Skeletal muscle satellite cell (primary cell): ENCODE measurements at regions not wholly inside any gene's neighbourhood (a gene's known extent, or its start where the extent isn't known, plus 50 kb on each side); places are given as distances from the start of the nearest gene placed in this dataset.

Experiments used
- H3K27me3 ChIP-seq: 2 replicates; pipeline ENCODE4 v1.7.0; 2013; ENCODE audit warnings: low read length; ENCODE audit not compliant: control insufficient read depth, insufficient read depth
- H3K36me3 ChIP-seq: 2 replicates; pipeline ENCODE4 v1.7.0; 2013; ENCODE audit warnings: mild to moderate bottlenecking, control low read depth, low read length; ENCODE audit not compliant: insufficient read depth
- H3K4me1 ChIP-seq: 2 replicates; pipeline ENCODE4 v1.7.0; 2013; ENCODE audit warnings: low read length; ENCODE audit not compliant: control insufficient read depth, insufficient read depth
- H3K4me2 ChIP-seq: 2 replicates; pipeline ENCODE4 v1.7.0; 2013; ENCODE audit warnings: mild to moderate bottlenecking, low read length
- H3K4me3 ChIP-seq: 2 replicates; pipeline ENCODE4 v1.7.0; 2013; ENCODE audit warnings: low read length
- H3K9ac ChIP-seq: 2 replicates; pipeline ENCODE4 v1.7.0; 2013; ENCODE audit warnings: mild to moderate bottlenecking, low read depth, low read length, moderate library complexity
- H3K9me3 ChIP-seq: replicated peaks from 2 replicates; pipeline ENCODE4 v1.7.0; 2013; ENCODE audit warnings: mild to moderate bottlenecking, control low read depth, low read length

DNA sequence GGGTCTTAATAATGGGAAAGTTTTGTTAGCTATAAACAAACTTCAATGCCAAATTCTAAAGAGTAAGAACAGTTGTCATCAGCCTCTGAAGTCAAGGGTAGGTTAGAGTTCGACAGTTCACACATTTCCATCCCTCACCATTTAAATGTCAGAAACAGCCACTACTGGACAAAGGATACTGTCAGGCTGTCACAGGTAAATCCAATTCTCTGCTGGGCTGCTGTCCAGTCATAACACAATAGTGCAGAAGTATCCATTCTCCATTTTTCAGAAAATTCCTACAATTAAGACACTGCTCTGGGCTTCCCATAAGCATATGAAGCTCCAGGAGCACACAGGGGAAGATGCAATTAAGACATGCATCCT is 221.4 kb downstream of the RPS29 start:
- Histone ChIP-seq H3K4me3 (no peak overlapping the region), H3K36me3 (no peaks in the 10 kb centered on the region), H3K9ac (no peak overlapping the region), H3K9me3 (no peaks in the 10 kb centered on the region), H3K4me1 (no peaks in the 10 kb centered on the region), H3K4me2 (no peak overlapping the region), H3K27me3 (no peaks in the 10 kb centered on the region)

DNA sequence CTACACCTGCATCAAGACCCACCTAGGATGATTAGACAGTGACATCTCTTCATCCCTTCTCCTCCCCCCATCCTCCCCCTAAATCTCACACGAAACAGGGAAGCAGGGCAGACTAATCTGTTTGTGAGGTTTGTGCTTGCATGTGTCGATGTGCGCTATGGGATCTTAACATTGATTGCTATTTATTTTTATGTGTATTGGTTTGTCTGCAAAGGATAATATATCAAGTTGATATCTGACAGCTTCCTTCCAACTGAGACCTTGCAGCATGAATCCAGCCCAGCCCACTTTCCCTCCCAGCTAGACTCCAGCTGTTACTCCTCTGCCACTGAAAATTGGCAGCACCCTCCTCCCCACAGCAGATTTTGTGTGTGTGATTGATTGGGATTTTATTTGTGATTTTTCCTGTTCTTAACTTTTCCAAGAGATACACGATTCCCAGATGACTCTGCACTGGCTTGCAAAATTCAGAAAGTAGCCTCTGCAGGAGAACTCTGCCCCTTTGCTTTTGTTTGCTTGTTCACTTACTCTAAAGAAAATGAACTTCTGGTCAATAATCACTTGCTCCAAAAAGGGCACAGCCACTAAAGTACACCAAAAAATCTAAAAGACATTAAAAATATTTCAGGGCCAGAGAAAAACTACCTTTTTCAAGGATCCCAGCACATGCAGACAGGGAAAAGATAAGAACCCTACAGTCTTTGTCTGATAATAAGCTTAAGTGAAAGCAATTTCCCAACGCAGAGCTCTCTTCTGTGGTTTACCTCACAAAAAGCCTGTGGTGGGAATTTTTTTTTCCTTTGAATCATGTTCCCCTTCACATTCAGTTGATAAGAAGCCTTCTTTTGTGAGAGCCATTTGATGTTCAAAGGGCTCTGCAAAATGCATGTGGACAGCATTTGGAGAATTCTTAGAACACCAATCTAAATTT is 222.1 kb downstream of the RPS29 start:
- Histone ChIP-seq H3K9ac (no peak overlapping the region), H3K4me2 (no peak overlapping the region), H3K9me3 (no peaks in the 10 kb centered on the region), H3K27me3 (no peaks in the 10 kb centered on the region), H3K36me3 (no peaks in the 10 kb centered on the region), H3K4me1 (no peaks in the 10 kb centered on the region), H3K4me3 (no peak overlapping the region)

DNA sequence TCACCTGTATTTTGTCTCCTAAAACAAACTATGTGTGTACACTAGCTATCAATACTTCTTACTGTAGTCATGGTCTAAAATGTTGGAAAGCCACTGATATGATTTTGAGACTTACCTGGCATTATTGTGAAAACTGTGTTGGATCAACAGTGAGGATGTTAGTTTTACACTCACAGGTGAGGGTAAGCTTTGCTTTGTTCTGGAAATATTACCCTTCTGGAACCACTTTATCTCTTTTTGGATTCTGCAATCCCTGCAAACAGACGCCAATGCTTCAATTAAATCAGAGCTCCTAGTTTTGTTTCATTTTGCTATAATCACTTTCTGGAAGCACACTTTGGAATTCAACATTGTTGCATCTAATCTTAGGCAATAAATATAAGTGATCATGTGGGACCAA is 223.3 kb downstream of the RPS29 start:
- Histone ChIP-seq H3K4me1 (no peaks in the 10 kb centered on the region), H3K4me2 (no peak overlapping the region), H3K9ac (no peak overlapping the region), H3K27me3 (no peaks in the 10 kb centered on the region), H3K36me3 (no peaks in the 10 kb centered on the region), H3K4me3 (no peak overlapping the region), H3K9me3 (no peaks in the 10 kb centered on the region)

DNA sequence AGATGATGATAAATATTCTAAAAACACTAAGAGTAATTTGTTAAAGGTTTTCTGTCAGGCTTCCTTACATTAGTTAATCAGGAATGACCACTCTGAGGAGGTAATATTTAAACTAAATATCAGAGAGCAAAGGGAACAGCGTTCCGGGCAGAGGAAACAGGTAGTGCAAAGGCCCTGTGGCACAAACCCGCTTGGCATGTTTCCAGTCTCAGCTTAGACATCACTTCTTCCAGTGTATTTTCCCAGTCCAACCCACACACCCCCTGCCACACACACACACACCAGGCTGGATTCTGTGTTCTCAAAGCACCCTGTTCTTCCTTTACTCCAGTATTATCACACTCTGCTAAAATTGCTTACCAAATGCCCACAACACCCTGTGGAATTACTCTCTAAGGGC is 247.1 kb downstream of the RPS29 start:
- H3K36me3 ChIP-seq = no peaks in the 10 kb centered on the region
- H3K4me1 ChIP-seq = no peaks in the 10 kb centered on the region
- H3K4me3 ChIP-seq = no peak overlapping the region
- H3K9me3 ChIP-seq = no peaks in the 10 kb centered on the region
- H3K27me3 ChIP-seq = no peaks in the 10 kb centered on the region
- no peak overlapping the region for H3K4me2 ChIP-seq
- H3K9ac ChIP-seq = no peak overlapping the region

DNA sequence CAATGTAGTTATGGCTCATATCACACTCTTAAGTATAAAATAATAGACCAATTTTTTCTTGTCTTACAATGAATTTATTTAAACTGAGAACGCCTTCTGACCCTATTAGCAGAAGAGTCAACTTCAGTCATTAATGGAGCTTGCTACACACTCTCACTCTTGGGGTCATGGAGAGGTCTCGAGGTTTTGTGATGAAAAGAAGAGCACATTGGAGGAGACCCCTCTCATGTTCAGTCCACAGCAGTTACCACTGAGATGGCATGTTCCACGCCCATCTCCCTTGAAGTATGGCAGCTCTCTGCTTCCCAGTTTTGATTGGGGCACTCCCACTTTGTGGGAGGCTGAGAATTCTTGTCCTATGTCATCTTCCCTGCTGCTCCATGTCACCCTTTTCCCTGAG is 266.4 kb downstream of the RPS29 start:
- H3K4me2 ChIP-seq = no peak overlapping the region
- no peaks in the 10 kb centered on the region for H3K4me1 ChIP-seq
- no peak overlapping the region for H3K4me3 ChIP-seq
- no peaks in the 10 kb centered on the region for H3K36me3 ChIP-seq
- H3K27me3 ChIP-seq = no peaks in the 10 kb centered on the region
- no peaks in the 10 kb centered on the region for H3K9me3 ChIP-seq
- no peak overlapping the region for H3K9ac ChIP-seq

DNA sequence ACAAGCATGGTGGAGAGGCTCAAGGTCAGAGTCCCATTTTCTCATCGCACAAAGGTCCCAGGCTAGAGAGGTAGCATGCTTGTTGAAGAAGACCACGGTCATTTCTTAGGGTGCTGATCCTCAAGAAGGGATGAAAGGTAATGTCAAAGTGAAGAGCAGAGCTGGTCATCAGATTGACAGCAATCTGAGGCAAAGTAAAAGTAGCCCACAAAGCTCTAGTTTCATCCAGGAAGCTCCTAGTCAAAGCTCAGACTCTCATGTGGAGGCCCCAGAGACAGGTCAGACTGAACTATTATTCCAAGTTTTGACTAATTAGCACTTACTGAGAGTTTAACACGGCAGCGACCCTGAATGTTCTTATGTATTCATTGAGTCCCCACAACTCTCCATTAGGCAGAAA is 270.6 kb downstream of the RPS29 start:
- H3K36me3 ChIP-seq = no peaks in the 10 kb centered on the region
- no peak overlapping the region for H3K4me3 ChIP-seq
- no peaks in the 10 kb centered on the region for H3K9me3 ChIP-seq
- no peak overlapping the region for H3K4me2 ChIP-seq
- H3K4me1 ChIP-seq = no peaks in the 10 kb centered on the region
- no peak overlapping the region for H3K9ac ChIP-seq
- H3K27me3 ChIP-seq = no peaks in the 10 kb centered on the region

DNA sequence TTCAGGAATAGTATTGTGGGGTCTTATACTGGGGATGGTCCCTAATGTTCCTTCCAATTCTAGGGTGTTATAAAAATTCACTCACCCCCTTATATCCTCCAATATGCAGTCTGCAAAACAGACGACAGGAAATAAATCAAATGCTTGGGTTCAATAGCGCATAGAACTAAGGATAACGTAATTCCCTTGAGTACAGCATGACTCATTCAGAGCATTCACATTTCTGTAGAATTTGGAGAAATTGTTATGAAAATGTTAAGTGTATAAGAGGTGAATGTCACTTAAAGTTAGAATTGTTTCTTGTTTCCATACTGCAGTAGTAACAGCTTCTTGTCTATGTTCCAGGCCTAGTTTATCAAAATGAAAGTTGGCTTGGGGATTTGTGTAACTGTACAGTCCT is 271.4 kb downstream of the RPS29 start:
- no peaks in the 10 kb centered on the region for H3K36me3 ChIP-seq
- H3K4me3 ChIP-seq = no peak overlapping the region
- H3K9ac ChIP-seq = no peak overlapping the region

DNA sequence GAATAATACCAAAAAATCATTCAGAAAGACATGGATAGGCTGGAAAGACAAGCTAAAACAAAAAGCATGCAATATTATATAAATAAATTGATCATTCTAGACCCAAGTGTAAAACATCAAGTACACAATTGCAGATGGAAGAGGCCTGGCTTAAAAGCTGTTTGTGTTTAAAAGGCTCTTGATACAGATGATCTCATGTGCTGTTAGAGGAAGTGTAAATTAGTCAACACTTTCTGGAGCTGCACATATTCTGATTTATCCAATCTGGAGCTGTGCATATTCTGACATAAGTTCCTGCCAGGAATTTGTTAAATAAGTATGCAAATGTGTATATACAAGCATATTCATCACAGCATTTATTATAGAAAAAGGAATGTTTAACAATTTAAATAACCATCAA is 273.1 kb downstream of the RPS29 start:
- Histone ChIP-seq H3K4me3 (no peak overlapping the region), H3K27me3 (no peaks in the 10 kb centered on the region), H3K36me3 (no peaks in the 10 kb centered on the region), H3K9me3 (no peaks in the 10 kb centered on the region), H3K9ac (no peak overlapping the region), H3K4me1 (no peaks in the 10 kb centered on the region), H3K4me2 (no peak overlapping the region)

More for the DNA sequence above, 271.4 kb downstream of the RPS29 start:
- H3K27me3 ChIP-seq = no peaks in the 10 kb centered on the region
- no peaks in the 10 kb centered on the region for H3K4me1 ChIP-seq
- H3K4me2 ChIP-seq = no peak overlapping the region
- H3K9me3 ChIP-seq = no peaks in the 10 kb centered on the region

DNA sequence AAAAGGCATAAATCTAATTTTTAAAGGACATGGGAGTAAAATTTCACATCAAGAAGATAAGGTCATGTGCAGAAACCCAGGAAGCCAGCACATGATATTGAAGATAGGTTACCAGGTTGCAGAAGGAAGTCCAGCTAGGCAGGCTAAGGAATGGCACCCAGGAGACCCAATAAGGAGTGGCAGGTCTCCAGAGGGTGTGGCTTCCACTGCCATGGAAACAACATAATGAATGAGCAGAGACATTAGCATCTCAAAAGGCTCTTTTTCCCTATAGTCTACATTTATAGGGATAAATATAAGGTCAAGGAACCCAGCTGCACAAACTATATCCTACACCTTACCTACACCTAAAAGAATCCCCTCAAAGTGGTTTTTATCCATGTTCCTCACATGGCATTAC is 275.9 kb downstream of the RPS29 start:
- no peaks in the 10 kb centered on the region for H3K36me3 ChIP-seq
- no peak overlapping the region for H3K4me2 ChIP-seq
- H3K9ac ChIP-seq = no peak overlapping the region
- H3K9me3 ChIP-seq = no peaks in the 10 kb centered on the region
- H3K4me1 ChIP-seq = no peaks in the 10 kb centered on the region
- H3K27me3 ChIP-seq = no peaks in the 10 kb centered on the region
- no peak overlapping the region for H3K4me3 ChIP-seq

DNA sequence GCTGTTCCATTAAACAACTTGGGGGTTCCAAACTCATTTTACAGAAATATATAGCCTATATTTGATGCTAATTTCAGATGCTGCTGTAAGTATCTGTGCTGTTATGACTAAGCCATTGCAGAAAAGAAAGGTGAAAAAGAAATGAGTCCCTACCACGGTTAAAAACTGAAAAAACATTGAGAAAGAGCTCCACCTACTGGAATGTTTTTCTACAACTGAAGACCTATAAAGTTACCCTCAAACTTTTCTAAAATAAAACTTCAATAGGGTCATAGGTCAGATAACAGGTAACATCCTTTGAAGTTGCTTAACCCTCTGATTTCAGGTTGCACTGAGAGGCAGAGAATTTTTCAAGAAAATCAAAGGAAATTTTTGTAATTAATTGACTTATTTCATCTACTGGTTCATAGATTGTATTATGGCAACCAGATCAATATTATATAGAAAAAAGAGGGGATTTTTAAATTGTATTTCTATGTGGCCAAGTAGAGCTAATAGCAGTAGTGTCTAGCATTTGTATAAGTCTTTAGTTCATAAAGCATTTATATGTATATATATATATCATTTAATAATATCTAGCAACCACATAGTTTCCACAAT is 279.9 kb downstream of the RPS29 start:
- no peak overlapping the region for H3K4me2 ChIP-seq
- no peaks in the 10 kb centered on the region for H3K4me1 ChIP-seq
- H3K4me3 ChIP-seq = no peak overlapping the region
- H3K9ac ChIP-seq = no peak overlapping the region
- no peaks in the 10 kb centered on the region for H3K36me3 ChIP-seq
- no peaks in the 10 kb centered on the region for H3K27me3 ChIP-seq
- no peaks in the 10 kb centered on the region for H3K9me3 ChIP-seq

DNA sequence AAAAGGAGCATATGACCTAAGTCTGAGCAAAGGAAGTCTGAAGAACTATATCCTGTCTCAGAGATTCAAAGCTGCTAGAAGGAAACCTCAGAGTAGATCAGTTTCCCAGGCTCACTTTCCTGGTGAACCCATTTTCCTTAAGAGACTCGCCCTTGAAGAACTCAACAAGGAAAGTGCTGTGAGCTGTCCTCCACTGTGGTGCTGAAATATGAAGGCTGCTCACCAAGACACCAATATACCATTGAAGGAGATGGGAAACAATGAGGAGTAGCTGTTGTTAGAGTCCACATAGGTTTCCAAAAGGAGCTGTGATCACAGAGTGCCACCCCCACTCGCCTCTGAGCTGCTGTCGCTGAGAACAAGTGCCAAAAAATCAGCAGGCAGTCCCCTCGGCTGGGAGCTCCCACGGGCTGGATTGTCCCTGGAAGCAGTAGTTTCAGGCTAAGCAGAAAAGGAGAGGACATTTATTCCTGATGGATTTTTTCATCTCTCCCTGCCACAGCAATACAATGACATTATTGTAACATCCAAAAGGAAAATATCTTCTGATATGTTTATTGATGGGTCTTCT is 282.1 kb downstream of the RPS29 start:
- no peaks in the 10 kb centered on the region for H3K9me3 ChIP-seq
- H3K36me3 ChIP-seq = no peaks in the 10 kb centered on the region
- H3K4me1 ChIP-seq = no peaks in the 10 kb centered on the region
- H3K4me3 ChIP-seq = no peak overlapping the region
- H3K27me3 ChIP-seq = no peaks in the 10 kb centered on the region
- no peak overlapping the region for H3K9ac ChIP-seq
- H3K4me2 ChIP-seq = no peak overlapping the region

DNA sequence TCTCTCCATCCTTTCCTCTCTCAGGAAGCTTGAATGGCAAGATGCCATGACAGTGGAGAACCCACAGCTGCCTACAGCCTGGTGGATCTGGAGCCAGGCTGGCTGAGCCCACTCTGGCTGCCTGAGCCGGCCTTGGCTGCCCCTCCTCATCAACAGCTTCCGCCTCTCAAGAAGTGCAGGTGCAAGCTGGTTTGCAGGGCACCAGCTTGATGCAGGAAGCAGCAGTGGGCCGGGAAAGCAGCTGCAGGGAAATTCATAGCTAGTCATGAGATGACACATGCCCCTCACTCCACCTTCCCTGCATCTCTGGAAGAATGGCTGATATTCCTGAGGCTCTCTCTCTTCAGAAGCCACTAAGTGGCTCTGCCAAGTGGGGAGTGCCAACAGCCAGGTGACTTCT is 289.1 kb downstream of the RPS29 start:
- no peak overlapping the region for H3K4me3 ChIP-seq
- H3K4me2 ChIP-seq = no peak overlapping the region
- no peaks in the 10 kb centered on the region for H3K4me1 ChIP-seq
- no peaks in the 10 kb centered on the region for H3K27me3 ChIP-seq
- no peak overlapping the region for H3K9ac ChIP-seq
- H3K9me3 ChIP-seq = no peaks in the 10 kb centered on the region
- no peaks in the 10 kb centered on the region for H3K36me3 ChIP-seq
